Glutamatergic neuron (in vitro differentiated cells): ENCODE measurements at regions not wholly inside any gene's neighbourhood (a gene's known extent, or its start where the extent isn't known, plus 50 kb on each side); places are given as distances from the start of the nearest gene placed in this dataset.

Source experiments
- DNase-seq: peaks from one replicate; pipeline ENCODE4 v3.0.0; 2022
- H3K27ac Mint-ChIP-seq: one replicate; pipeline ENCODE4 v1.8.0; 2020; ENCODE audit warnings: mild to moderate bottlenecking, mixed read lengths, inconsistent platforms; ENCODE audit not compliant: unreplicated experiment
- H3K27me3 Mint-ChIP-seq: one replicate; pipeline ENCODE4 v1.8.0; 2020; ENCODE audit warnings: mild to moderate bottlenecking, moderate library complexity, mixed read lengths, inconsistent platforms; ENCODE audit not compliant: unreplicated experiment
- H3K36me3 Mint-ChIP-seq: one replicate; pipeline ENCODE4 v1.8.0; 2020; ENCODE audit warnings: mild to moderate bottlenecking, mixed read lengths, inconsistent platforms; ENCODE audit not compliant: unreplicated experiment
- H3K4me1 Mint-ChIP-seq: one replicate; pipeline ENCODE4 v1.8.0; 2020; ENCODE audit warnings: mild to moderate bottlenecking, low read depth, mixed read lengths, inconsistent platforms; ENCODE audit not compliant: unreplicated experiment
- H3K4me3 Mint-ChIP-seq: one replicate; pipeline ENCODE4 v1.8.0; 2020; ENCODE audit warnings: mild to moderate bottlenecking, mixed read lengths, inconsistent platforms; ENCODE audit not compliant: unreplicated experiment
- H3K9me3 Mint-ChIP-seq: one replicate; pipeline ENCODE4 v1.8.0; 2020; ENCODE audit warnings: mild to moderate bottlenecking, moderate library complexity, mixed read lengths, inconsistent platforms; ENCODE audit not compliant: unreplicated experiment
- TF ChIP-seq, protein P1 (sequence below): fragments of 200-600 bp; sonication (generic); IDR thresholded peaks from one replicate; pipeline ENCODE4 v1.5.0; 2021; ENCODE audit not compliant: partially characterized antibody, unreplicated experiment

DNA sequence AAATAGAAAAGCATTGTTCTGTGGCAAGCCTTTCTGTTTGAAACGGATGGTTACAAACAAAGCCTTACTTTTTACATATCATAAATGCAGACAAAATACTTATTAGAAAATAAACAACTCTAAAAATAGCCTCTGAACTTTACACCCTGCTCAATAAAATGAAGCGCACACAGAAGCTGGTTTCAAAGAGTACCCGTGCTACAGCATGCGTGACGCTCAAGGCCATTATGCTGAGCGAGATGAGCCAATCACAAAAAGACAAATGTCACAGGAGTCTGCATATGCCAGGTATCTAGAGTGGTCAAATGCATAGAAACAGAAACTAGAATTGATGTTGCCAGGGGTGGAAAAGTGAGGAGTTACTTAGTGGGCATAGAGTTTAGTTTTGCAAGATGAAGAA lies 326.5 kb upstream of the GATB start:
- H3K27me3 Mint-ChIP-seq: no peaks in the 10 kb centered on the region
- no peak for DNase-seq
- no peak overlapping the region for H3K27ac Mint-ChIP-seq
- TF ChIP-seq, protein P1, sequence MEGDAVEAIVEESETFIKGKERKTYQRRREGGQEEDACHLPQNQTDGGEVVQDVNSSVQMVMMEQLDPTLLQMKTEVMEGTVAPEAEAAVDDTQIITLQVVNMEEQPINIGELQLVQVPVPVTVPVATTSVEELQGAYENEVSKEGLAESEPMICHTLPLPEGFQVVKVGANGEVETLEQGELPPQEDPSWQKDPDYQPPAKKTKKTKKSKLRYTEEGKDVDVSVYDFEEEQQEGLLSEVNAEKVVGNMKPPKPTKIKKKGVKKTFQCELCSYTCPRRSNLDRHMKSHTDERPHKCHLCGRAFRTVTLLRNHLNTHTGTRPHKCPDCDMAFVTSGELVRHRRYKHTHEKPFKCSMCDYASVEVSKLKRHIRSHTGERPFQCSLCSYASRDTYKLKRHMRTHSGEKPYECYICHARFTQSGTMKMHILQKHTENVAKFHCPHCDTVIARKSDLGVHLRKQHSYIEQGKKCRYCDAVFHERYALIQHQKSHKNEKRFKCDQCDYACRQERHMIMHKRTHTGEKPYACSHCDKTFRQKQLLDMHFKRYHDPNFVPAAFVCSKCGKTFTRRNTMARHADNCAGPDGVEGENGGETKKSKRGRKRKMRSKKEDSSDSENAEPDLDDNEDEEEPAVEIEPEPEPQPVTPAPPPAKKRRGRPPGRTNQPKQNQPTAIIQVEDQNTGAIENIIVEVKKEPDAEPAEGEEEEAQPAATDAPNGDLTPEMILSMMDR: no peak
- H3K36me3 Mint-ChIP-seq: no peaks in the 10 kb centered on the region
- no peaks in the 10 kb centered on the region for H3K4me1 Mint-ChIP-seq
- no peak overlapping the region for H3K4me3 Mint-ChIP-seq
- H3K9me3 Mint-ChIP-seq: peaks cover 3% of the 10 kb centered on the region

DNA sequence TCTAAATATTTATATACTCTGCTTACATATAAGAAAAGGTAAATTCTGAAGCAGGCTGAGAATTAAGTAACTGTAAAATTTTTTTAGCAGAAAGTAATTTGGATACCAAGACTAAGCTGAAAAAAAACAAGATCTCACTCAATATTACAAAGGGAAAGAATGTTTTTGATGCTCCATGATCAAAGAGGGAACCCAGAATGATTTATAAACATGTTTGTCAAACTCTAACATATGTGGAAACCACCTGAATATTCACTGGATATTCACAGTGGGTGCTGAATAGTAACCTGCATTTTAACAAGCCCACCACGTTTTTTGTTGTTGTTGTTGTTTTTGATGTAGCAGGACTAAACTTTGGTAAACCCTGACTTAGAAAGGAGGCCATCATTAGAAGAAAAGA lies 324.9 kb upstream of the GATB start:
- H3K27ac Mint-ChIP-seq: no peak overlapping the region
- TF ChIP-seq, protein P1: no peak
- DNase-seq: no peak
- H3K4me3 Mint-ChIP-seq: no peak overlapping the region
- H3K36me3 Mint-ChIP-seq: no peaks in the 10 kb centered on the region
- no peaks in the 10 kb centered on the region for H3K4me1 Mint-ChIP-seq
- no peaks in the 10 kb centered on the region for H3K27me3 Mint-ChIP-seq
- H3K9me3 Mint-ChIP-seq: peaks cover 3% of the 10 kb centered on the region

- TF ChIP-seq, protein P1: no peak
- no peak for DNase-seq
- H3K27me3 Mint-ChIP-seq: no peaks in the 10 kb centered on the region
- no peaks in the 10 kb centered on the region for H3K9me3 Mint-ChIP-seq
- H3K4me3 Mint-ChIP-seq: no peak overlapping the region
- no peaks in the 10 kb centered on the region for H3K36me3 Mint-ChIP-seq
- no peaks in the 10 kb centered on the region for H3K4me1 Mint-ChIP-seq
- no peak overlapping the region for H3K27ac Mint-ChIP-seq
Measured at GRCh38 chr4:152083338-152083737, 322.5 kb upstream of the GATB start.

DNA sequence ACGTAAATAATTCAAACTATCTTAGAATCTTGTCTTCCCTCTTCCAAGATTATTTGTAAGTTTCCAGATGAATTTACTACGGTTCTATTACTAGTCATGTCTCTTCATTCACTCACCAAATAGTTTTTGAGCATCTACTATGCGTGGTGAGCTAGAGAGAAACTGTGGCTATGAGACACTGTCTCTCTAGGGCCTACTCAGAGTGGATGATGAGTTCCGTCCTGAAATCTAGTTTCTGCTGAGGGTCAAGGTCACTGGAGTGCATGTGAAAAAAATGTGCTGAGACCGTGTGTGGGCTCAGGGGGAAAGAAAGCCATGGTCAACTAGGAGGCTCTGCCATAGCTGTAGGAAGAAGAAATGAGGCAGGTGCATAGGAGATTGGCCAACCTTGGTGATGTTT lies 320.2 kb upstream of the GATB start:
- H3K4me3 Mint-ChIP-seq: no peak overlapping the region
- no peak for DNase-seq
- no peaks in the 10 kb centered on the region for H3K36me3 Mint-ChIP-seq
- H3K9me3 Mint-ChIP-seq: no peaks in the 10 kb centered on the region
- H3K4me1 Mint-ChIP-seq: no peaks in the 10 kb centered on the region
- no peaks in the 10 kb centered on the region for H3K27me3 Mint-ChIP-seq
- TF ChIP-seq, protein P1: no peak
- no peak overlapping the region for H3K27ac Mint-ChIP-seq

- Mint-ChIP-seq H3K27me3 (no peaks in the 10 kb centered on the region), H3K4me3 (no peak overlapping the region), H3K27ac (no peak overlapping the region), H3K4me1 (no peaks in the 10 kb centered on the region), H3K9me3 (no peaks in the 10 kb centered on the region), H3K36me3 (no peaks in the 10 kb centered on the region)
- DNase-seq: no peak
- TF ChIP-seq, protein P1: no peak
Measured at GRCh38 chr4:152079543-152080293, 318.9 kb upstream of the GATB start.
